HG02885 (cell line): ENCODE measurements at regions not wholly inside any gene's neighbourhood (a gene's known extent, or its start where the extent isn't known, plus 50 kb on each side); places are given as distances from the start of the nearest gene placed in this dataset.

Experiments
- ATAC-seq: cut with Tn5 transposase; IDR thresholded peaks from one replicate; pipeline ENCODE4 v1.9.1; 2021; ENCODE audit warnings: mild to moderate bottlenecking; ENCODE audit not compliant: unreplicated experiment, poor library complexity

DNA sequence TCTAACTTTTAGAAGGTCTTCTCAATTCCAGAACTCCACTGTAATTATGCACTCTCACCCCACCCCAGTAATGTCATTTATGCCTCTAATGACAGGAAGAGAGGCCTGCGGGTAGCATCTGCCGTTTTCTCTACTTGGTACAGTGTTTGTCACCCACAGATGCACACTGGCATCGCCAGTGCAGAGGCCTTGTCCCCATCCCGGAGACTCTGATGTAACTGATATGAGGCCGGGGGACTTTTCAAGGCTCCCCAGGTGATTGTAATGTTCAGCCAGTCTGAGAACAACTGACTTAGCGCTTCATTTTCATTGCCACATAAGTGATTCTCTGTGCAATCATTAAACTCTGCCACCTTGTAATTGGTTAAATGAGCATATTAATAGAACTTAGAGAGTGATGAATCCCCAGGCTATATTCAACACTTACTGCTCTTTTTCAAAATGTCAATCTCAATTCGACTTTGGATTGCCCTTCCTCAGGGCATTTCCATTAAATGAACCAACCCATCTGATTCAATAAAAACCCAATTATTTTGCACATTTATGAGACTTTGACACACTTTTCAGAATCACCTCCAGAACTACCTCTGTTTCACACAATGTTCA, 113.2 kb downstream of the HERPUD2 start:
- no peak for ATAC-seq

DNA sequence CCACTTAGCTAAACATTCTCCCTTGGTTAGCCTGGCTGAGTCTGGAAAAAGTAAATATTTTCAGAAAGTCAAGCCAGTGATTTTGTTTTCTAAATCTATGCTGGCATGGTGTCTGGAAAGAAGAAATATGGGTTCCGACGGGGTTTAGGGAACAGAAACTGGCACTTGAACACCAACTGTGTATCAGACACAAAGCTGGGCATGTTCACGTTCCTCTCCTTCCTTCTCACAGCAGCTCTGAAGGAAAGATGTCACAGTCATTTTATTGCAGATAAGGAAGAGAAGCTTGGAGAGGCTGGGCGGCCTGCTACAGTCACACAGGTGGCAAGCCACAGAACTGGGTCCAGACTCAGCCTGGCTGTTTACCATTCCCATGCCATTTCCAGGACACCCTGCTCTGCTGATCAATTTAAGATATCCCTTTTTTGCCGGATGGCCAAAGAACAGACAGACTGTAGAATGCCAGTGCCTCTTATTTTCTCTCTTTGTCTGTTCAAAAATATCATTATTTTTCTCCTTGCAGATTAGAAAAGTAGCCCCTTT, 118.8 kb downstream of the HERPUD2 start:
- no peak for ATAC-seq

GRCh38 chr7:35571611-35572240, 123.2 kb downstream of the HERPUD2 start:
- ATAC-seq = no peak

- ATAC-seq = no peak
Observed at GRCh38 chr7:35570937-35571336, 124.0 kb downstream of the HERPUD2 start.

- no peak for ATAC-seq
Observed at GRCh38 chr7:35565927-35566326, 129.0 kb downstream of the HERPUD2 start.

DNA sequence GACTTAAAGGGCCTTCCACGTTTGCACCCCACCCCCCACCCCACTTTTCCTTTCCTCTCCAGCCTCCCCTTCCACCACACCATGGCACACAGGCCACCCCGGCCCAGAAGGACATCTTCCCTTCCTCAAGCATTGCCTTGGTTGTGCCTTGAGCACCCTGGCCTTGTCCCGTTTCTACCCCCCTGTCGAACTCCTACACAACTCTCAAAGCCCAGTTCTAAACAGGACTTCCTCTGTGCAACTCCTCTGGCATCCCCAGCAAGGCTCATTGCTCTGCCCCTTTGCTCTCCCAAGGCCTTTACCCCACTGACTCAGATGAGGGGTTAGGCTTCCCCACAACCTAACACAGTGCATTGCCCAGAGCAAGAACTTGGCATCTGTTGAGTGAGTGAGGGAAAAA, 136.1 kb downstream of the HERPUD2 start:
- ATAC-seq = no peak

DNA sequence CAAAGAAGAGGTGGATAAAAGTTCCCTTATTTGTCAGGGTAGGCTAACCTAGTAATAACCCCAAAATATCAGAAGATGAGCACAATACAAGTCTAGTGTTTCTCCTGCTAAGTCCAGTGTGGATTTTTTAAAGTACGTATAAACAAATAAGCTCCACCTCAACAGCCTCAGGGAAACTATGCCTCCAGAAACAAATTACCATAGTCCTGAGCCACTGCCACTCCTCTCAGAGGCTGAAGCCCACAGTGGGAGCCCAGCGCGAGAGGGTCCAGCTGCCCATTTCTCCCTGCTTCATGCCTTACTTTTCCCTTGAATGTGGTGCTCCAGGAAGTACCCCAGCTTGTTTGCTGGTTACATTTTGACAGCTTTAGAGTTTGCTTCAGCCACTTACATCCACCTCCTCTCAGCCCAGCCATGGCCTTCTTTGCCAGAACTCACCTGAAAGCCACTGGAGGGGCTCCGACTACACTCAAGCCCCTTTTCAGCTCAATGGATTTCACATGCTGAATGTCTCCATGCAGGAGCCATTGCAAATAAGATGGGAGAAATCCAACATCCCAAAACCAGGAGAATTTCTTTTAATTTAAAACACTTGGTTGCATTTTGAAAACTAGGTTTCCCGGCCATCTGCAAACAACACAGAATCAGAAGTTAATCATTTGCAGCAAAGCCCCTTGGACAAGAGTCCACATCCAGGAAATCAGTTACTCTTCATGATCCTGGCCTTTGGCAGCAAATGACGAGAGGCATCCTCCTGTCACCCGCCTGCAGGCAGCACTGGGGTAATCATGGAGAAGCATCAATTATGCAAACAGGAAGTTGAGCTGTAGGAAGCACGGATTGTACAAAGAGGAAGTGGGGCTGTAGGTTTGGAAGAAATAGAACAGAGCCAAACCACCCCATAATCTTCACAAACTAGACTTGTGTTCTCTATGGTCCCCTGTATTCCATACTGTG, 138.1 kb downstream of the HERPUD2 start:
- no peak for ATAC-seq

- no peak for ATAC-seq
Observed at GRCh38 chr7:35555934-35556333, 139.0 kb downstream of the HERPUD2 start.

DNA sequence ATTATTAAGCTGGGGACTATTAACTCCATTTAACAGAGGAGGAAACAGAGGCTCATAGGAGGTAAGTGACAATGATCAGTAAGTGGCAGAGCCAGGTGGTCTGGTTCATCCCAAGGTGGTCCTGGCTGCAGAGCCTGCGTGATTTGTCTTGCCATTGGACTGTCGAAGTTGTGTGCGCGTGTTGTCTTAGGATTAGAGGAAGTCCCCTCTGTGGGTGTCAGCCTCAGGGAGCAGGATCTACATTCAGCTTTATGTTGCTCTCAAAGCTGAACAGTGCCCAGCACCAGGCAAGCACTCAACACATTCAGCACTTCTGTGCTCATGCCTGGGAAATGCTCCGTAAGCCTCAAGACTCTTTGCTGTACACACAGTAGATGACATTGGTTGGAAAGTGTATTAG, 139.5 kb downstream of the HERPUD2 start:
- no peak for ATAC-seq

DNA sequence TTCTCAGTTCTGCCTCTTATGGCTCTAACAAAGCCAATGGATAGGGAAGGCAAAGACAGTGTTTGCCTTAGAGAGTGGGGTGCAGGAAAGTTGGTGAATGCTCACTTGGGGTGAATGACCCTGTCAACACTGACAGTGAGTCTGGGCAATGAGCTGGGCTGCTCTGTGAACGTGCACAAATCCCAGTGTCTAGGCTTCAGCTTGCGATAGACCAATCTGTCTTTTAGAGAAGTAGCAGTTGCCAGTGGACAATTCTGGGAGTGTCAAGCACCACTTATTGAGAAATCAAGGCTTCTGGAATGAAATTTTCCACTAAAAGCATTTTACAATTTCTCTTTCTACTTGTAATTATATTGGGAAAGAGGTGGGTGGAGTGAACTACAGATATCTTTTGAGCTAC, 141.4 kb downstream of the HERPUD2 start:
- ATAC-seq = no peak

GRCh38 chr7:35552691-35553090, 142.2 kb downstream of the HERPUD2 start:
- no peak for ATAC-seq

- ATAC-seq = no peak
Observed at GRCh38 chr7:35551321-35552081, 143.4 kb downstream of the HERPUD2 start.

DNA sequence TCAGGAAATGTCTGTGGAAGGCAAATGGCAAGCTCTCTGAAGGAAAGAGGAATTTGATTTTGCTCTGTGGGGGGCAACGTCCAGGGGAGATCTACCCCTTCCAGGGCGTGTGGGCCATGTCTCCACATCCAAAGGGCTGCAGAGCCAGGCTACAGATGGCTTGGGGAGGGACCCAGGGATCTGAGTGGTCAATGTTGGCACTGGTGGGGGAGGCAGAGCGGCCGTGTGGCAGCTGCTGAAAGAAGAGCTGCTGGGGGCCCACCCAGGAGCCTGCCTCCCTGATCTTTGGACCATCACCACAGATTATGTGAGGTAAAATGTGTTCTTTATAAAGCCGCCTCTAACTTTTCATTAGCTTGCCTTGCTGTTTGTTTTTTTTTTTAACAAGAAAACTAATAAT, 144.1 kb downstream of the HERPUD2 start:
- no peak for ATAC-seq

DNA sequence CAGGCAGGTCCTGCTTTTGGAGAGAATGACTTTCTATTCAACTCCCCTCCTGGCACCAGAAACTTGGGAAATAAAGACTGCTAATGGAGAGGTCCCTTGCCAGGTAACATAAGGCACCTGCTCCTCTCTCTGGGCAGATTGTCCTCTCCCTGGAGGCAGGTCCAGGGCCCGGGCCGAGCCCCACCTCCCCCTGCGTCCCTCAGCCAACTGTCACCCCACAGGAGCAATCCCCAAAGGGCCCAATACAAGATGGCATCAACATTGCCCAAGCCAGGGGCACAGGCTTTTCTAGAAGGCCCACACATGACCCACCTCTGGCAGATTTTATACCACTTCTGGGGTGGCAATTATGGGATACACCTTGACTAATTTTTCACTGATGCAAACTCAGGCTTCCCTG, 145.2 kb downstream of the HERPUD2 start:
- no peak for ATAC-seq

GRCh38 chr7:35548291-35548690, 146.6 kb downstream of the HERPUD2 start:
- ATAC-seq = no peak

DNA sequence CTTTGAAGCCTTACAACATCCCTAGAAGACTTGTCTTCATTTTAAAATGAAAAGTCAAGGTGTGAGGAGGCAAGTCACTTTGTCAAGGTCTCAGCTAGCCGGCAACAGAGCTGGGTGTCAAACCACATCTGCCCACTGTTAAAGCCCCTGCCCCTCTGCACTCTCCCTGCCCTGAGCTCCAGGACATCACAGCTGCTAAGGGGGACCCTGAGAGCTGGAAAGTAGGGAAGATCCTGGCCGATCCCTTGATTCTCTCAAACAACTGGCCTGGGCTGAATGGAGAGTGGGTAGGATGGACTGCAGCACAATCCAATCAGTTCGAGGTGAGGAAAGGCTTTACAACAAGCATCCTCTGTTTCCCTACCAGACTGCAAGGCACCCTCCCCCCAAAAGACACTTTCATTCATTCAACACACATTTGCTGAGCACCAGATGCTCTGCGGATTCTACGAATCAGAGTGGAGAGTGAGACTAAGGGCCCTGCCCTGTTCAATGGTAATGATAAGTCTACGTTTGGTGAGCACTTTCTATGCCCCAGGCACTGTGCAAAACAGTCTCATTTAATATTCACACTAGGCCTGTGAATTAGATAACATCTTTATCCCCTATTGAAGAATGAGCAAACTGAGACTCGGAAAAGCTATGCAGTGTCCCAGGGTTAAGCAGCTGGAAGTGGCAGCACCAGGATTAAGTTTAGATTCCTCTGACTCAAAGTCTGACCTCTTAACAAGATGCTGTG, 148.1 kb downstream of the HERPUD2 start:
- no peak for ATAC-seq

DNA sequence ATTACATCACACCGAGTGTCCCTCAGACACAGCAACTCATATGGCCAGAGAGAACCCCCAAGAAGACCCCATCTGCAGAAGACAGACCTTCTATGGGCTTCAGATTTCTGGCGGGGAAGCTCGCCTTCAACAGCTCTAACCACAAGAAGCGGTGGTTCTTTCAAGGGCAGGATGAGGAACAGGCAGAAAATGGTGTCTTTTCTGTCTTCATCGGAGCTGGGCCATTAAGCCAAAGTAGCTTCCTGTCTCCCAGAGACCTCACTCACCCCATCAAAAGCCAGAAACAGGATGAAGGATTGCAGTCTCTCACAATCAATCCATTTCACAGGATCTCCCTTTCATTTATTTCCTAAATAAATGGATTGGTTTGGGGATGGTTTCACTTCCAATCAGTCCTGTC, 149.1 kb downstream of the HERPUD2 start:
- ATAC-seq = no peak

- ATAC-seq = no peak
Observed at GRCh38 chr7:35544028-35544742, 150.8 kb downstream of the HERPUD2 start.
